ENCODE measurements at regions not wholly inside any gene's neighbourhood (a gene's known extent, or its start where the extent isn't known, plus 50 kb on each side); places are given as distances from the start of the nearest gene placed in this dataset.

- no peaks in the 10 kb centered on the region for H3K27me3 ChIP-seq (ENCODE audit: control insufficient read depth, insufficient read depth, low read length)
- no peaks in the 10 kb centered on the region for H3K36me3 ChIP-seq (ENCODE audit: control insufficient read depth, insufficient read depth, low read length)
- no peak overlapping the region for H3K4me3 ChIP-seq (ENCODE audit: low read depth, low read length)
- TF ChIP-seq CTCF (IDR thresholded peaks at IDR 0.05; ENCODE audit: insufficient read depth, low read length, poor library complexity, severe bottlenecking), result no peak
- DNase-seq (ENCODE audit: low read depth), result no peak
These were observed 354.5 kb upstream of the NBEA start for GRCh38 chr13:34587576-34587975.

GRCh38 chr13:34588362-34588761 is 353.7 kb upstream of the NBEA start:
- no peak for DNase-seq (ENCODE audit: low read depth)
- Histone ChIP-seq H3K36me3 (ENCODE audit: control insufficient read depth, insufficient read depth, low read length) (no peaks in the 10 kb centered on the region), H3K27me3 (ENCODE audit: control insufficient read depth, insufficient read depth, low read length) (no peaks in the 10 kb centered on the region), H3K4me3 (ENCODE audit: low read depth, low read length) (no peak overlapping the region)
- TF ChIP-seq CTCF (IDR thresholded peaks at IDR 0.05; ENCODE audit: insufficient read depth, low read length, poor library complexity, severe bottlenecking), result no peak

- no peak for DNase-seq (ENCODE audit: low read depth)
- no peak for TF ChIP-seq CTCF (IDR thresholded peaks at IDR 0.05; ENCODE audit: insufficient read depth, low read length, poor library complexity, severe bottlenecking)
- no peak overlapping the region for H3K4me3 ChIP-seq (ENCODE audit: low read depth, low read length)
- H3K36me3 ChIP-seq (ENCODE audit: control insufficient read depth, insufficient read depth, low read length), result no peaks in the 10 kb centered on the region
- H3K27me3 ChIP-seq (ENCODE audit: control insufficient read depth, insufficient read depth, low read length), result no peaks in the 10 kb centered on the region
These were observed 352.5 kb upstream of the NBEA start for GRCh38 chr13:34589581-34589980.

GRCh38 chr13:34591129-34591528 is 350.9 kb upstream of the NBEA start:
- no peak for TF ChIP-seq CTCF (IDR thresholded peaks at IDR 0.05; ENCODE audit: insufficient read depth, low read length, poor library complexity, severe bottlenecking)
- no peak for DNase-seq (ENCODE audit: low read depth)
- Histone ChIP-seq H3K36me3 (ENCODE audit: control insufficient read depth, insufficient read depth, low read length) (no peaks in the 10 kb centered on the region), H3K27me3 (ENCODE audit: control insufficient read depth, insufficient read depth, low read length) (no peaks in the 10 kb centered on the region), H3K4me3 (ENCODE audit: low read depth, low read length) (no peak overlapping the region)

- no peak for DNase-seq (ENCODE audit: low read depth)
- TF ChIP-seq CTCF (IDR thresholded peaks at IDR 0.05; ENCODE audit: insufficient read depth, low read length, poor library complexity, severe bottlenecking), result no peak
- Histone ChIP-seq H3K36me3 (ENCODE audit: control insufficient read depth, insufficient read depth, low read length) (no peaks in the 10 kb centered on the region), H3K4me3 (ENCODE audit: low read depth, low read length) (no peak overlapping the region), H3K27me3 (ENCODE audit: control insufficient read depth, insufficient read depth, low read length) (no peaks in the 10 kb centered on the region)
These were observed 350.1 kb upstream of the NBEA start for GRCh38 chr13:34591900-34592529.

GRCh38 chr13:34593658-34594057 is 348.4 kb upstream of the NBEA start:
- no peak overlapping the region for H3K4me3 ChIP-seq (ENCODE audit: low read depth, low read length)
- no peak for DNase-seq (ENCODE audit: low read depth)
- no peaks in the 10 kb centered on the region for H3K27me3 ChIP-seq (ENCODE audit: control insufficient read depth, insufficient read depth, low read length)
- H3K36me3 ChIP-seq (ENCODE audit: control insufficient read depth, insufficient read depth, low read length), result no peaks in the 10 kb centered on the region
- no peak for TF ChIP-seq CTCF (IDR thresholded peaks at IDR 0.05; ENCODE audit: insufficient read depth, low read length, poor library complexity, severe bottlenecking)

Measured in kidney epithelial cell (primary cell).